Heart left ventricle (tissue), 13 donors: ENCODE measurements at regions not wholly inside any gene's neighbourhood (a gene's known extent, or its start where the extent isn't known, plus 50 kb on each side); places are given as distances from the start of the nearest gene placed in this dataset.

Experiments used
- POLR2A ChIP-seq, 2 donors: fragments of 450-650 bp; IDR thresholded peaks; one replicate each; pipeline ENCODE4 v1.6.1; 2017; ENCODE audit warnings: antibody characterized with exemption in 2 of 2, mild to moderate bottlenecking in 2 of 2, moderate library complexity in 2 of 2
- TF ChIP-seq, protein P1 (sequence below), 12 donors: fragments of 200-600 bp; sonication (generic) in 4 of 12; IDR thresholded peaks; one replicate each; pipeline versions ENCODE4 v1.5.0 to v1.8.0; 2018 to 2022; ENCODE audit warnings: antibody characterized with exemption in 12 of 12, mild to moderate bottlenecking in 5 of 12
- donor health status: ischemic (EF 13 %, LVEDD 7.1; RV severe dilation, severe dysfunction).
- donor health status: DM: no; HTN: yes; CAD: no.
- donor health status: DM: no; HTN: no; CAD: no.
- donor health status: ischemic (EF 25% LVEDD 6.9; RV normal size, moderate dysfunction).
- donor health status: ischemic (EF 25% LVEDD 5.7; RV mildly dilated, moderate dysfunction).
- donor health status: ischemic (EF 35%, LVEDD 5.7; RV mildly dilated, moderate dysfunction).
- donor health status: nonischemic (EF 11% LVEDD 7.7; RV severe dilation, severe dysfunction).
- donor health status: DM: yes; HTN: yes; CAD: no.
- donor health status: PGD.
- donor health status: ischemic (EF 29% LVEDD 5.4; RV normal size, mild dysfunction).
- donor health status: nonischemic (EF 23%, LVEDD 6.1; RV moderate dilation, normal function).

- TF ChIP-seq, protein P1, sequence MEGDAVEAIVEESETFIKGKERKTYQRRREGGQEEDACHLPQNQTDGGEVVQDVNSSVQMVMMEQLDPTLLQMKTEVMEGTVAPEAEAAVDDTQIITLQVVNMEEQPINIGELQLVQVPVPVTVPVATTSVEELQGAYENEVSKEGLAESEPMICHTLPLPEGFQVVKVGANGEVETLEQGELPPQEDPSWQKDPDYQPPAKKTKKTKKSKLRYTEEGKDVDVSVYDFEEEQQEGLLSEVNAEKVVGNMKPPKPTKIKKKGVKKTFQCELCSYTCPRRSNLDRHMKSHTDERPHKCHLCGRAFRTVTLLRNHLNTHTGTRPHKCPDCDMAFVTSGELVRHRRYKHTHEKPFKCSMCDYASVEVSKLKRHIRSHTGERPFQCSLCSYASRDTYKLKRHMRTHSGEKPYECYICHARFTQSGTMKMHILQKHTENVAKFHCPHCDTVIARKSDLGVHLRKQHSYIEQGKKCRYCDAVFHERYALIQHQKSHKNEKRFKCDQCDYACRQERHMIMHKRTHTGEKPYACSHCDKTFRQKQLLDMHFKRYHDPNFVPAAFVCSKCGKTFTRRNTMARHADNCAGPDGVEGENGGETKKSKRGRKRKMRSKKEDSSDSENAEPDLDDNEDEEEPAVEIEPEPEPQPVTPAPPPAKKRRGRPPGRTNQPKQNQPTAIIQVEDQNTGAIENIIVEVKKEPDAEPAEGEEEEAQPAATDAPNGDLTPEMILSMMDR (IDR thresholded peaks at IDR 0.05): no peak
- TF ChIP-seq POLR2A (IDR thresholded peaks at IDR 0.05): no peak
Measured at GRCh38 chr14:71741241-71741640, 191.0 kb upstream of the RGS6 start.
